ENCODE measurements at regions not wholly inside any gene's neighbourhood (a gene's known extent, or its start where the extent isn't known, plus 50 kb on each side); places are given as distances from the start of the nearest gene placed in this dataset.
"Not testable (repeated sequence)": the region's sequence is repeated elsewhere in the genome, so short reads cannot be mapped to it uniquely, and the experiment has no call there.

DNA sequence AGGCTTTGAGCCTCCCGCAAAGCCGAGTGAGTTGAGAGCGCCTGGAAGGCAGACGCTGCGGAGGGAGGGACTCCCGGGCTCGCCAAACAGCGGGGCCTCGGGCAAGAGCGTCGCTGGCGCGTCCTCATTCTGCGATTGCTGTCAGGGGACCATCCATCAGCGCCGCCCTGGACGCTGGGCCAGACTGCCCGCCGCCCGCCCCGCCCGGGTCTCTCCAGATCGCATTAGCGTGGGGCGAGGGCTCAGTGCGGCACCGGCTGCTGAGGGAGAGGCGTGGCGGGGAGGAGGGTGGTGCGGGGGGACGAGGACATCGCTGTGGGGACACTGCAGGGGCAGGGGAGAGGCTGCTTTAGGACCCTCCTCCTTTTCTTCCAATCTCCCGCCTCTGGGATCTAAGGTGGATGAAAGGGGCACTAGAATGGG is 957.2 kb upstream of the DEFB115 start:
- TF ChIP-seq, protein P1, sequence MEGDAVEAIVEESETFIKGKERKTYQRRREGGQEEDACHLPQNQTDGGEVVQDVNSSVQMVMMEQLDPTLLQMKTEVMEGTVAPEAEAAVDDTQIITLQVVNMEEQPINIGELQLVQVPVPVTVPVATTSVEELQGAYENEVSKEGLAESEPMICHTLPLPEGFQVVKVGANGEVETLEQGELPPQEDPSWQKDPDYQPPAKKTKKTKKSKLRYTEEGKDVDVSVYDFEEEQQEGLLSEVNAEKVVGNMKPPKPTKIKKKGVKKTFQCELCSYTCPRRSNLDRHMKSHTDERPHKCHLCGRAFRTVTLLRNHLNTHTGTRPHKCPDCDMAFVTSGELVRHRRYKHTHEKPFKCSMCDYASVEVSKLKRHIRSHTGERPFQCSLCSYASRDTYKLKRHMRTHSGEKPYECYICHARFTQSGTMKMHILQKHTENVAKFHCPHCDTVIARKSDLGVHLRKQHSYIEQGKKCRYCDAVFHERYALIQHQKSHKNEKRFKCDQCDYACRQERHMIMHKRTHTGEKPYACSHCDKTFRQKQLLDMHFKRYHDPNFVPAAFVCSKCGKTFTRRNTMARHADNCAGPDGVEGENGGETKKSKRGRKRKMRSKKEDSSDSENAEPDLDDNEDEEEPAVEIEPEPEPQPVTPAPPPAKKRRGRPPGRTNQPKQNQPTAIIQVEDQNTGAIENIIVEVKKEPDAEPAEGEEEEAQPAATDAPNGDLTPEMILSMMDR (conservative IDR thresholded peaks at IDR 0.05; ENCODE audit: low read length) = not testable (repeated sequence)
- TF ChIP-seq EZH2phosphoT487 (IDR thresholded peaks at IDR 0.05; ENCODE audit: borderline replicate concordance) = not testable (repeated sequence)
